ENCODE measurements at regions not wholly inside any gene's neighbourhood (a gene's known extent, or its start where the extent isn't known, plus 50 kb on each side); places are given as distances from the start of the nearest gene placed in this dataset.

GRCh38 chr2:143907801-143908200, 612.1 kb downstream of the ZEB2 start:
- TF ChIP-seq POLR2A (IDR thresholded peaks at IDR 0.05; ENCODE audit: low read length) = no peak
- no peak for TF ChIP-seq GATA1 (IDR thresholded peaks at IDR 0.05; ENCODE audit: low read depth, low read length)

All from erythroblast (primary cell).